GM18909 (cell line): ENCODE measurements at regions not wholly inside any gene's neighbourhood (a gene's known extent, or its start where the extent isn't known, plus 50 kb on each side); places are given as distances from the start of the nearest gene placed in this dataset.

ENCODE experiments used
- ATAC-seq: cut with Tn5 transposase; IDR thresholded peaks from one replicate; pipeline ENCODE4 v1.9.1; 2021; ENCODE audit warnings: mild to moderate bottlenecking; ENCODE audit not compliant: unreplicated experiment, poor library complexity

DNA sequence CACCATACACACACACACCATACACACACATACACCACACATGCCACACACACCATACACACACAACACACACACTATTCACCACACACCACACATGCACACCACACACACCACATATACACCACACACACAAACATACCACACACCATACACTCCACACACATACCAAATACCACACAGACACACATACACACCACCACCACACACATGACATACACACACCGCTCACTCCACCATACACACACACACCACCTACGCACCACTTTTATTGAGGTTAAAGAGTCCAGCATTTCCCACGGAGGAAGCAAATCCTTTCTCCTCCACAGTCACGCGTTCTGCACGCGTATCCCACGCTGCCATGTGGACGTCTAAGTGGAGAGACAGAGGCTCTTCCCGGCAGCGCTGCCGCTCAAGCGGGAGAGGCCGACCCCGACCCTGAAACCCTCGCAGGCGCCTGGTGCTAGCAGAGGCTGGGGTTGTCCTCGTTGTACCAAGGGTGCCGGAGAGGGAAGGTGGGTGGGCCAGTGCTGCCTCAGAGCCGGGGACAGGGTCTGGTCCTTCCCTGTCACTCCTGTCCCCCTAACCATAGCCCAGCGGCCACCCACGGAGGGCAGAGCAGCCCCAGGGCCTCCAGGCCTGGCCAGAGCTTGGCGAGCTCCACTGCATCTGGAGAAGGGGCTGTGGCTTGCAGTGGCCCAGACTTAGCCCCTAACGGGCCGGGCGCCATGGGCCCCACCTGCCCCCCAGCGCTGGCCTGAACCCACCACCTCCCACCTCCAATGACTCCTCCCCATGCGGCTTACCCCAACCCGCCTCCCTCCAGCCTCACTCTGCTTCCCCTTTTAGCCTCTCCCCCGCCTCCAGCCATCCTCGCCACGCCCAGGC, 1495.0 kb downstream of the BRD1 start:
- no peak for ATAC-seq

DNA sequence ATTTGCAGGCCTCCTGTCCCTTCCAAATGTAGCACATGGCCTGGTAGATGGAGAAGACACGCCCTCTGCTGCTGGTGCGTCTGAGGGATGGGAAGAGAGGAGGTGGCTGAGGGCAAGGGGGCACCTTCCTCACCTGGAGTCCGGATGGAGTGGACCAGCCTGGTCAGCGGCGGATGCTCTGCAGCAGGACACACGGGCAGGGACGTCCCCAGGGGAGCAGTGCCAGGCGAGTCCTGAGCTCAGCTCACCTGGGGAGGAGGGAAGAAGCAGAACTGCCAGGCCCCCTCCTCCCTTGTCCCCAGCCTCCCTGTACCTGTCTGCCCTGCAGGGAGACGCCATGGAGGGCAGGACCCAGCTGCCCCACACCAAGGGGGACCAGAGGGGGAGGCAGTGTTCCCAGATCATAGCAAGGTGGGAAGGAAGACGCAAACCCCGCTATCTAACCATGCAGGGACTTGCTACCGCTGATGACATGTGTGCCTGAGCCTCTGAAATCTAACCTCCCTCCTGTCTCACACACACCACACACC, 1495.9 kb downstream of the BRD1 start:
- no peak for ATAC-seq

DNA sequence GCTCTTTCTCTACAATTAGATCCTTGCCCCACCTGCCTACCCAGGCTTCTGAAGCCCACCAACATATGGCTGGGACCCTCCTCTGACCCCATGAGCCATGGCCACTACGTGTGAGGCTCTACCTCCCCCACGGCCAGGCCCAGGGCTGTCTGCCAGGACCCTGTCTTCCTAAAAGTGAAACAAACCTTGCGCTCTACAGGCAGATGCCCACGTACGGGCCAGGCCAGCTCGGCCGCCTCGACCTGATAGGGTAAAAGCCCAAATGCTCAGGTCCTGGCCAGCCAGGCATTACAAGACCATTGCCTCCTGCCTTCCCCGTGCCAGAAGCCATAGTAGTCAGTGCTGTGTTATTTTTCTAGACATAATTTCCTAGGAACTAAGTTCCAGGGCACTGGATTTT, 1496.4 kb downstream of the BRD1 start:
- no peak for ATAC-seq

DNA sequence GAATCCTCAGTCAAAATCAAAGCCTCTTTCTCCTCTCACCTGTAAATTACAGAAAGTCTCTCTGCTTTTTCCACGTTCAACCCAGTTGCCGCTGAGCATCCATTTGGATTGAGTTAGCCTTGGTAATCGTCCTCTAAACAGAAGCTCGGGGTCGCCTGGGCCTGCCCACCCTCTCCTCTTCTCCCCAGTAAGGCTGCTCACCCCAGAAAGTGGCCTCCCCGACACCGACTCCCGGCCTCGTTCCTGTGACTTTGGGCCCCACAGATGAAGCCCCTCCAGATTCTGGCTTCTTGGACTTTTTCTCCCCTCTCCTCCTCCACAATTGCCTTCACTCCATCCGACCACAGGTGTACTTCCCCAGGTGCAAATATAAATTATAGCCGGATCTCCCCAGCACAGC, 1500.0 kb downstream of the BRD1 start:
- no peak for ATAC-seq

DNA sequence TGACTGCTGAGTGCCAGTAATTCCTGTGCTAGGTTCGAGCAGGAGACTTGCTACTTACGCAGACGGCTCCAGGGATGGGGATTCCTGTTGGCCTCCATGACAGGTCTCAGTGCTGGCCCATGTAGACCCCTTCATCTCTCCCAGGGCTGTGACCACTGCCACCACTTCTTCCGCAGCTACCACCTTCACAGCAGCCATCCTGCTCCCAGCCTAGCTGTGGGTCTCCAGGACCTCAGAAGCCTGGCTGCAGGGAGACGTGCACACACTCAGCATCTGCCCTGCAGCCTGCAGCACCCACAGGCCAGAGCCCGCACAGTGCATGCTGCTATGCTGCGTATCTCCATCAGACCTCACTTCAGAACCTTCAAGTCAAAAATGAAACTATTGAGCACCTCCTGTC, 1503.9 kb downstream of the BRD1 start:
- no peak for ATAC-seq

DNA sequence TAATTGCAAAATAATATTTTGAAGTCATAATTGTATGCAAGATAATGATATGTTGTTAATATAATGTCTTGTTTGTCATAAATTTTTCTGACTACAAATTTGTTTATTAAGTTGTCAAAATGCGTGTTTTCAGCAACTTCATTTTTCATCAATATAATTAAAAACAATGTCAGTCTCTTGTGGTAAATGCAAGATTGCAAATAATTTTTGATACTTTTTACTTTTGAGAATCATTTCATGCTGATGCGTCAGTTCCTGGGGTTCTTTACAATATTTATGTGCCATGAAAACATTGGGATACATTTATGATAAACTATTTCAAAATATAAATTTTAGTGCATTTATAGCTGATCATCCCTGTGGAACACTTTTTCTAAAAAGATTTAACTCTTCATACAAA, 1504.8 kb downstream of the BRD1 start:
- ATAC-seq, result no peak

DNA sequence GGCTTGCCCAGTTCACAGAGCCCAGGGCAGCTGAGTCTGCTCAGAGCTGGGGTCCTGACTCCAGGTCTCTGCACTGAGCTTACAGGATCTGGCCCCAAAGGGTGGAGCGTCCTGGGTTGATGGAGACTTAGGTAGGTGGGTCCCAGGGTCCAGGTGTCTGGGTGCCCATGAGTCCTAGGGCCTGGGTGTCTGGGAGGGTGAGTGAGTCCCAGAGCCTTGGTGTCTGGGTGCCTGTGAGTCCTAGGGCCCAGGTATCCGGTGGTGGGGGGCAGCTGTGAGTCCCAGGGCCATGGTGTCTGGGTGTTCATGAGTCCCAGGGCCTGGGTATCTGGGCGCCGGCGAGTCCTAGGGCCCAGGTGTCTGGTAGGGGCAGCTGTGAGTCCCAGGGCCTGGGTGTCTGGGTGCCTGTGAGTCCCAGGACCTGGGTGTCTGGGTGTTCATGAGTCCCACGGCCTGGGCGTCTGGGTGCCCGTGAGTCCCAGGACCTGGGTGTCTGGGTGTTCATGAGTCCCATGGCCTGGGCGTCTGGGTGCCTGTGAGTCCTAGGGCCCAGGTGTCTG, 1505.6 kb downstream of the BRD1 start:
- ATAC-seq, result no peak

DNA sequence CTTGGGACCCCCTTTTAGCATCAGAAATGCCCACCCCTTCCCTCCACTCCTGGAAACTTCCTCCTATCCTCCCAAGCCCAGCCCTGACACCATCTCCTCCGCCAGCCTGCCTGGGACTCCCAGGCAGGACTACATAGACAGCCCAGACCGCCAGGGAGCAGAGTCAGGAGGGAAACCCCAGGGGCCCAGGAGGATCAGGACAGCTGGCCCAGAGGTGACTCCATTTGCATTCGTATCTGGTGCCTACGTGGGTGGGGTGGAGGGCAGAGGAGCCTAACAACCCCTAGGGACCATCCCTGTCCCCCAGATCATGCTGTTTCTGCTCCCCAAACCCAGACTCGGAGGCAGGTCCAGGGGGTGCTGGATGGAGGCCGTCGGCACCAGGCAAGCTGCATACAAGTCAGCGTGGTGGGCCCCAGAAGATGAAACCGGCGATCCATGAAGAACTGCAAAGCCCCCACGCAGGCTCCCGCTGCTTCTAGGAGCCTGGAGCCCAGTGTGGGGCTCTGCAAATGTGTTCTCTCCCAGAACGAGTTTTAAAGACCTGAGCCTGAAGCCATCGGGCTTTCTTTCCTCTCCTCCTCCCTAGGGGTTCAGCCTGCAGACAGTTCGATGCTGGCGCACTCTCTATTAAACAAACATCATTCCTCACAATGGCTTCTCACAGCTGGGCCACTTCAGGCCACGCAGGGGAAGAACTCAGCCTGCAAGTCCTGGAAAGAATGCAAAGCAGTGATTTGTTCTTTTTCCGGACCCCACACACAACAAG, 1506.8 kb downstream of the BRD1 start:
- no peak for ATAC-seq

DNA sequence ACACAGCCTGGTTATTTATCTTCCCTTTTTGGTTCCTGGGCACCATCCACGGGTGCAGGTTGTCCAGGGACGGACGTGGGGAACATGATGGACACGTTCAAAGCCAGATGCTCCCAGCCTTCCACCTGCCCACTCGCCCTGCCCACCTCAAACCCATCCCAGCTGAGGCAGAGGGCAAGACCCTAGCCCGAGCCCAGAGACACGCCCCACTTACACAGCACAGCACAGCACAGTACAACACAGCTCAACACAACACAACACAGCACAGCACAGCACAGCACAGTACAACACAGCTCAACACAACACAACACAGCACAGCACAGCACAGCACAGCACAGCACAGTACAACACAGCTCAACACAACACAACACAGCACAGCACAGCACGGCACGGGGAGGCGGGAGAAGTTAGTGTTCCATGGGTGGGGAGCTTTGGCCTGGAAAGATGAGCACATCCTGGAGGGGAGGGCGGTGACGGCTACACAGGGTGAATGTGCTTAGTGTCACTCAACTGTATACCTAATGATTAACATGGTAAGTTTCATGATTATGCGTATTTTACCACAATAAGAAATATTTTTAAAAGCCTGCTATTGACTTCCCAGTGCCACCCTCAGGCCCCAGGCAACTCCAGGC, 1507.5 kb downstream of the BRD1 start:
- ATAC-seq, result no peak

DNA sequence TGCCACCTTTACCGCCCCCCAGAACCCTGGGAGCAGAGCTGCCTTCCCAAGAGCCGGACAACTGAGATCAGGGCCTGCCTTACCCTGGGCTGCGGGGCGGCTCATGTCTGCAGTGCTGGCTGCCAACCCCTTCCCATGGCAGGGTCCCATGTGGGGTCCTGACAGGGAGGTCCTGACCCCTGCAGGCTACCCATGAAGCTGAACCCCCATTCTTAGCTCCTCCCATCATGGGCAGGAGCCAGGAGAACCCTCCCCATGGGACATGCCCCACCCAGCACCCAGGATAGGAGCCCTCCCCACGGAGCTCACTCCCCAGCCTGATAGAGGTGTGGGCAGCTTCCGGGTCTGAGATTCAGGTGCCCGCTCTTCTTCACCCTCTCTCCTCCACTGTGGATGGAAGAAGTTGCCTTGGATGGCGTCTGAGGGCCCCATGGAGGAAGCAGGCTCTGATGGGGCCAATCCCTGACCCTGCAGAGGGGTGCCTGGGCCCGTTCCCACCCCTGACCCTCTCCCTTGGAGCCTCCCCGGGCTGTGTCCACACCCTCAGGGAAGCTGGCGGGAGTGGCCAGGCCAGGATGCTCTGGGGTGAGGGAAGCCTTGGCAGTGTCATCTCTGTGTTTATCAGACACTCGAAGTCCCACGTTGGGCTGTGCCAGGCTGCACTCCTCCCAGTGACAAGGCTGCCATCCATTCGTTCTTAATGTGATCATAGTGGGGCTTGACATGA, 1508.2 kb downstream of the BRD1 start:
- ATAC-seq, result no peak

DNA sequence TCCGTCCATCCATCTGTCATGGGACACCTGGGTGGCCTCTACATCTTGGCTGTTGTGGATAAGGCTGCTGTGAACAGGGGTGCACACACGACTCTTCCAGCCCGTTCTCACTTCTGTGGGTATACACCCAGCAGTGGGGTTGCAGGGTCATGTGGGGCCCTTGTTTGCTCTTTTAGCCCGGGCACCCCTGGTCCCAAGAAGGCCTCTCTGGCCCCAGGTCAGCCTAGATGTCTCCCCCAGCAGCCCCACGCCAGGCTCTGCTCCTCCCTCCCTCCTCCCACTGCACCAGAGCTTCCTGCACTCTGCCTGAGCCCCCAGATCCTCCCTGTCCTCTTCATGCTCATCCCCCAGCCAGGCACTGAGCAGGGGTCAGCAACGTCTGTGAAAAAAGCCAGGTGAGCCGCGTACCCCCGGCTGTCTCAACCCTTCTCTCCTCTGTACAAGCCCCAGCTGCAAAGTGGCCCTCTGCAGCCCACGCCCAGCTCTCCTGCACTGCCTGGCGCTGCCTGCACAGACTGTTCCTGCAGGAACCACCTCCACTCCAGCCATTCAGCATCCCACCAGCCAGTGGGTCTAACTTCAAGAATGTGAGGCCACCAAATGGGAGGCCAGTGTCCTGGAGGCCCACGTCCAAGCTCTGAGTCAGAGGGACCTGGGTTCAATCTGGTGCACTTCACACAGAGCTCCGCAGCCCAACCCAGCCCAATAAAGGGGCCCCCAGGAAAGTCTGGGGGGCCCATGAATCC, 1508.9 kb downstream of the BRD1 start:
- ATAC-seq, result no peak

DNA sequence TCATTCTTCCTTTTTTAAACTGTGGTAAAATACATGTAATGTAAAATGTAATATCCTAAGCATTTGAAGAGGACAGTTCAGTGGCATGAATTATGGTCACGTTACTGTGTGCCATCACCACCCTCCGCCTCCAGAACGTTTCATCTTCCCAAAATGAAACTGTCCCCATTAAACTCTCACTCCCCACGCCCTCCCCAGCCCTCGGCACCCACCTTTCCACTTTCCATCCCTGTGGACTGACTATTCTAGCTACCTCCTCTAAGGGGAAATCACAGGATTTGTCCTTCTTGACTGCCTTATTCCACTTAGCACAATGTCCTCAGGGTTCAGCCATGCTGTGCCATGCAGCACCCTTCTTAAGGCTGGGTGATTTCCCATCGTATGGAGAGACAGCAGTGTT, 1509.5 kb downstream of the BRD1 start:
- no peak for ATAC-seq

DNA sequence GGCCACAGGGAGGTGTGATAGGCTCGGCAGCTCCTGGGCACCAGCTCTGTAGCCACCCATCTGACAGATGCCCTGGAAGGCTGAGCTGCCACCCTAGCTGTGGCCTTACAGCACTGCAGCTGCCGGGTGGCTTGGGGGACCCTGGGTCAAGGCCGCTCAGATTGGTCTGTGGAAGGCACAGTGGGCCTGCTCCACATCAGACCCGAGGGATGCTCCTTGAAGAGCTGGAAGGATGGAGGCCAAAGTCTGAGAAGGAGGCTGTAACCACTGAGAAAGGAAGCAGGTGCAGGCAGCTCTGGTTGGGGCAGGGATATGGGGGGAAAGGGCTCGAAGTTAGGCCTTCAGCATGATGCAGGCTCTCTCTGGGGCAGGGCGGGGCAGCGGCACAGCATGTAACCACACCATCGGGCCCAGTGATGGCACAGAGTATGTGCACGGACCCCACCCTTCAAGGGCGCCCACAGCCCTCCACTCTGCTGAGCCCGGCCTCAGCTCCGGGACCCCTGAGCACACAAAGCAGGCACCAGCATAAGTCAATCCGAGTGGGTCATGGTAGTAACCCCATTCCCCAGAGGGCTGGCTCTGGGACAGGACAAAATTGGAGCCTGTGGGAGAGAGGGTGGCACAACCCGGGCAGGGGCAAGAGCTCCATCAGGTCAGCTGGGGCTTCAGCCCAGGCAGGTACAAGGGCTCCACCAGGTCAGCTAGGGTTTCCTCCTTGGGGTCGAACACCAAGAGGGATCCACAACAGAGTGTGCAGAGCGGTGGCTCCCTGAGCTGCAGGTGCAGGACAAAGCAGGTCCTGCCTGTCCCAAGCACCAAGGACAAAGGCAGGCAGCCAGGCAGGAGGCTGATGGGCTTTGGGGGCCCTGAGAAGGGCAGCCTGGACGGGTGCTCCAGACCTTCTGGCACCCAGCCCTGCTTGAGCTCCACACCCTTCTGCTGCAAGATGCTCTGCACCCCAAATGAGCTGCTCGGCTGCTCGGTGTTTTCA, 1511.1 kb downstream of the BRD1 start:
- ATAC-seq, result no peak

DNA sequence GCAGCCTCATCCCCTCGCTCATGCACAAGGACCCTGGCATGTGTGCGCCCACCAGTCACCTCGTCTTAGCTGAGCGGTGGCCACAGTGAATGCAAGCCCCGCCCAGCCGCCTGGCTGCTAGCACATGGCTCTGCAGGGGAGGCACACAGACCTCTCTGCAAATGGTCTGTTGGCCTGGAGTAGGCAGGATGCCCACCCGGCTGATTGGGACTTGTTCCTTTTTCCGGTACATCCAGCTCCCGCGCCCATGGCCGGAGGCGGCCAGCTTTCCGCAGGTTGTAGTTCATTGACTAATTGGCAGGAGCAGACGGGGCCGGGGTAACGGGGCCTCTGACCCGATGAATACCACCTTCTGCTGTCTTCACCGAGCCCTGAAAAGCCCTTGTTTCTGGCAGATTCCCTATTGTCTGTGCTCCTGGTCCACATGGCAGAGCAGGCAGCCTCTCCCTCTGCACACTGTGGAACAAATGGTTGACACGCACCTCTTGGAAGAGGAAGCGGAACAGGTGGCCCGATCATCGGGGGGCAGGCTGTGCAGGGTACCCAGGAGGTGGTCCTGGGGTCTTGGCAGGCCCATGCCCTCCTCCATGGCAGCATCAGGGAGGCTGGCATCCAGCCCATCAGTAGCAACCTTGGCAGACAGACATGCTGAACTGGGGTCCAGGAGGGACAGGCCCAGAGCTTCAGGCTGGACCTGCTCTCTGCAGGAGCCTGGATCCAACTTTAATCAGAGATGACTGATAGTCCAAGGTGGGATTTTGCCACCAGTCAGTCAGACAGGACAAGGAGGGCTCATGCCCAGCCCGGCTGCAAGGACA, 1512.0 kb downstream of the BRD1 start:
- no peak for ATAC-seq

DNA sequence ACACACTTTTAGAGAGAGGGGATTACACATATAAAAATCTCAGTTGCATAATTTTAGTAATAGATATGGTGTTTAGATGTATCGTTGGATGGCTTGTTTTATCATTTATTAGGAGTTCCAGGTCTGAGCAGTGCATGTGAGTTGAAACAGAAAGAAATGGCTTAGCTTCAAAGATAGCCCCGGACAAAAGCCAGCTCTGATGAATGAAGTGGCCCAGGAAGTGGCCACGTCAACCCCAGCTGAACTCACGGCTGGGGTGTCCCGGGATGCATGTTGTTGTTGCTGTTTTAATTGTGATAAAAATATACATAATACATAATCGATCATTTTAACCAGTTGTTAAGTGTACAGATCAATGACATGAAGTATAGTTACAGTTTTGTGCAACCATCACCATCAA, 1513.6 kb downstream of the BRD1 start:
- no peak for ATAC-seq

DNA sequence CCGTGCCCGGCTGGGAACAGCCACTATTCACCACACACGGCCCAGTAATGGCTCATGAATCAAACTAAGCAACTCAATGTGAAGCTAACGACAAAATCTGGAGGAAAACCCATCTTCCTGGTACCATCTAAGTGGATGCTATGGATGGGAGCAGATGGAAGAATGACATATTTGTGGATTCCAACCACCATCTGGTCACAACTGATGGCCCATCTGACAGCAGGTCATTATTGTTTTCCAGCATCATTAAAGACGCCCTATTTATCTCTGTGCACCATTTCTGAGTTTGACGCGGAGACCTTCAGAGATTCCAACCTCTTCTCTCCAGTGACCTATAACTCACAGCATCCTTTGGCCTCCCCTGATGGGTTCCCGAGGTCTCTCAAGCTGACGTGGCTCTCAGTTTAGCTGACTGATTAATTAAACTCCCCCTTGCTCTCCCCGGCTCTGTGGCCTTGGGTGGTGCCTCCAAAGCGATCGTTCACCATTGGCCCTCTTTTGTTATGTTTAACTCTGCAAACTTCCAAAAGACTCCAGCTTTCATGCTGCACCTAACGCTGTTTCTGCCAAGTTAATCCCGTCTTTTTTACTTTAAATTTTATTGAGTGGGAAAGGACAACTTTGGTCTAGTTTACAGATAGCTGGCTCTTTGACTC, 1514.4 kb downstream of the BRD1 start:
- no peak for ATAC-seq

DNA sequence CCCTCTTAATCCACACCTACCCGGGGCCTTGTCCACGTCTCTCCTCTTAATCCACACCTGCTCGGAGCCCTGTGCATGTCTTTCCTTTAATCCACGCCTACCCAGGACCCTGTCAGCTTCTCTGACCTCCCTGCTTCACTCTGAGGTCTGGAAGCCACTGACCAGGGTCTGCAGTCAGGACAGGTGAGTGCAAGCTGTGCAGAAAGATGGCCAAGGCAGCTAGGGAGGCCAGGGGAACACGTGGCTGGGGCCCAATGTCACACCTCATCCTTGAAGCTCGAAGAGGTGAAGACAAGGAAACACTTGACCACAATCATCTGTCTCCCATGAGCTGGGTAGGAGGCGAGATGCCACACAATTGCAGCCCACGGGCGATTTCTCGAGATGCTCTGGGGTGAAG, 1516.9 kb downstream of the BRD1 start:
- ATAC-seq, result no peak
